Inferior parietal cortex (tissue), 1 donor: ENCODE measurements at regions not wholly inside any gene's neighbourhood (a gene's known extent, or its start where the extent isn't known, plus 50 kb on each side); places are given as distances from the start of the nearest gene placed in this dataset.
A peak's percentile ranks its signal among the peaks of the same experiment; 100 is the strongest.

Experiments
- DNase-seq: peaks from one replicate; pipeline ENCODE4 v3.0.0-alpha.2; 2016; ENCODE audit errors: extremely low spot score

DNA sequence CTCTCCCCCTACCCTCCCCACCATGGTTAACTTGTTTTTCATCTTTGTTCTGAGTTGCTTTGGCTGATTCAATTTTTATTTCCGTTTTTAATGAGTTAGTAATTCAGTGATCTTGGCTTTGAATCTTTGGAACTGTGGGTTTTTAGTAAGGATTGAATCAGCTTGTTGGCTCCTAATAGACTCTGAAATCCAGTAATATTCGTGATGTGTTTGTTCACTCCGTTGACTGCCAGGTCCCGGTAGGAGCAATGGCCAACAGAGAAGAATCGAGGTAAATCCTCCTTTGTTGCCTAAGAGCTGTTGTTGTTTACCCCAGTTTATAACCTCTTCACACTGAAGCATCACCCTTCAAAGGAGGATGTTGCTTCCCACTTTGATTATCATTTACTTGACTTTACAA is 92.7 kb downstream of the PCSK1 start:
- no peak for DNase-seq

DNA sequence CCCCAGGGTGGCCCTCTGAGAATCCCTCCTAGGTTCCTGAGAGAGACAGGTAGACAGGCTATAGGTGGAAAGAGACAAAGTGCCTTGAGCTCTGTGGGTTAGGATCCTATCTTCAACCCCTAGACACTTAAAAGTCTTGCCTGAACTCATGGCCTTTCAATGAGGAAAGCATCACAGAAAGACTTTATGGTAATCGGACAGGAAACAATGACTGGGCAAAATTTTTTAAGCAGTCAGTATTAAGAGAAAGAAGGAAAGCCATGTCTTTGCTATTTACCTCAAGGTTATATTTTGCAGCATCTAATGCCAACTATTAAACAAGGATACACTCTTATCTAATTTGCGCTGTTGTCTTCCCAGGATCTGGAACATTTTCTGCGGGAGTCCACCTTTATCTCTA is 93.2 kb downstream of the PCSK1 start:
- DNase-seq: no peak

DNA sequence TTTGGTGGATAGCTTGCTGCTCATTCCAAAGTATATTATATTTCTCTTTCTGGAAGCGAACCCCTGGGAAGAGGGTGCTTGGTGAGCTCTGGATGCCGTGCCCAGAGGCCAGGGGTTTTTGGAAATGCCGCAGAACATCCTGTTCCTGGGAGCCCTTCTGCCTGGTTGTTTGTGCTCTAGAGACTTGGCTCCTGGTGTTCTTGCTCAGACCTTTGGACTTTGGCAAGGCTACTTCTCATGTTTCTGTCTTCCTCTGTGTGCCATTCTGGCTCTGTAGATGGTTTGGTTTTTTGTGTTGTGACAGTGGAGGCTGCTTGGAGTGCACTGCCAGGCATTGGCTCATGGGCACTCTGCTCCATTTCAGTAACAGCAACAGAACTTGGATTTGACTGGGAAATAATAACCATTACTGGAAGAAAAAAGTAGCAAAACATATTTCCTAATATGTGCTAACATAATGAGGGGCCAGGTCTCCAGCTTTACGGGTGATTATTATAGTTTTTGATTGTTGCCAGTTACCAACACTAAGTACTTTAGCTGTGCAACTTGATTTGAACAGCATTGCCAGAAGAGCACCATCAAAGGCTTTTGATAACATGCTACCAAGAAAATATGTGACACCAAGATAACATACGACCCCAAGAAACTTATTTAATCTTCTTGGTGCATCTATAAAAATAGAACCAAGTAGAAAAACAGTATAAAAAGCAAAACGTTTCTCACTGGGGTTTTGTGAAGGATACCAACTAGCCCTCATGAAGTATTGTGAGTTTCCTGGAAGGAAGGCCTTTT is 94.2 kb downstream of the PCSK1 start:
- DNase-seq: no peak

GRCh38 chr5:96338091-96338490 is 95.0 kb downstream of the PCSK1 start:
- no peak for DNase-seq

DNA sequence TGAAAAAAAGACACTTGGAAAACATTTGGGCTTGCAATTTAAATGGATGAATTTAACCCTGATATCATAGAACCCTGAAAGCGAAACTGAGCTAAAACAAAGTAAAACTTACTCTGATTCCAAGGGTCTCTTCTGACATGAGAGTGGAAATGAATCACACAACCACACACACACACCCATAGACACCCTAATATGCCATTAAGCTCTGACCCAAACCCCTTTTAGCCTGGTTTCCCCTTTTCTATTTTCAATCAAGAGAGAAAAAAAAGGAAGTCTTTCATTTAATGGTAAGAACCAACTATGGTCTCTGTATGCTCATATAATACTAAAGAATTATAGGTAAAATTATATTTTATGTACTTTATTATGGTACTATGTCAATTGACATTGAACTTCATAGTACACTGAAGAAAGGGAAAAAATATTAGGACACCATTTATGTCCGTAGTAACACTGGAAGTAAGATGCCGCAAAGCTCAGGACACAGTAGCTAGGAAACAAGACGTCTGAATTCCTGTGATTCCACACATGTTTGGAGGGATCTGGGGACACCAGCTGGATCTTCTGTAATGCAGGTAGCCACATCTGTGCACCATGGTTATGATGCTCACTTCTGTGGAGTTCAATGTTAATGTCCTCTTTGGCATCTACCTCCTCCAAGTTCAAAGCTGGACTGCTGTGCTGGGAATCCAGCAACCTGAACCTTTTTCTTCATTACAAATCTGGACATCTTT is 95.8 kb downstream of the PCSK1 start:
- DNase-seq: no peak

DNA sequence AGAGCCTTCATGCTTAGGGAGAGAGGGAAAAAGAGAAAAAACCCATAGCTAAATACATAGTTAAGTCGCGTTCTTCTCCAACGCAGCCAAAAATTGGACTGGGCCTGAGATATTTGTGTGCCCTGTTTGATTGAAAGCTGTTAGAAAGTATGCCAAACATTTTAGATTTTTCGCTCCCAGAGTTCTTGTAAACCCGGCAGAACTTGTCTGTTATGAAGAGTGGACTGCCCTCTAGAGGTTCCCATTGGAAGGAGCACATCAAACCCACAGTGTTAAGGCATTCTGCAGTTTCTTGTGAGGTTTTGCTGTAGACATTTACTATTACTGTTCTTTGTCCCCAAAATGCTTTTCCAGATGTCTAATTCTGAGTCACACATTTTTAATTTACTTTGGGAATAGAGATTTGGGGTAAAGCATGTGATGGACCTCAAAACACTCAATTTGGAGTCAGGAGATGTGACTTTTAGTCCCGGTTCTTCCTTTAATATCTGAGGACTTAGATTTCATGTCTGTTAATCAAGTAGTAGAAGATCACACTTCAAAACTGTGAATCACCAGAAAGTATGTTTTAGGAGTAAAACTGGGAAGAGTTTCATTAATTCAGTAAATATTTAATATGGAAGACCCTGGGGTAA is 96.6 kb downstream of the PCSK1 start:
- peak; percentile 94 for DNase-seq

- no peak for DNase-seq
Measured at GRCh38 chr5:96335873-96336272, 97.2 kb downstream of the PCSK1 start.

DNA sequence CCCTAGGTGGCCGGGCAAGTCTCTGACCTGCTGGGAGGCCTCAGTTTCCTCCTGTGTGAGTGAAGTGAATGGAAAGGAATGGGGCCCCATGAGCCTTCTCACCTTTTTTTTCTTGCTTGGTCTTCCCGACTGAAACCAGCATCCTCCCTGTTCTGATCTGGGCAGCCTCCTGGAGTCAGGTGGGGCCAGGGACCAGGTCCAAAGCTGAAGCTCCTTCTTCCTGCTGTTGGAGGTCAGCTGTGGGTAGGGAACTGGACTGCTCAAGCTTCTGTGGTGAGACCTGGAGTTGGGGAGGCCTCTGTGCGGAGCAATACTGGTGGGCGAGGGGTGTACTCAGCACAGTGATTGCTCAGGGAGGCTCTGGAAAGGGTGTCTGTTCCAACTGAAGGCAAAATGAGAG is 99.7 kb downstream of the PCSK1 start:
- no peak for DNase-seq

DNA sequence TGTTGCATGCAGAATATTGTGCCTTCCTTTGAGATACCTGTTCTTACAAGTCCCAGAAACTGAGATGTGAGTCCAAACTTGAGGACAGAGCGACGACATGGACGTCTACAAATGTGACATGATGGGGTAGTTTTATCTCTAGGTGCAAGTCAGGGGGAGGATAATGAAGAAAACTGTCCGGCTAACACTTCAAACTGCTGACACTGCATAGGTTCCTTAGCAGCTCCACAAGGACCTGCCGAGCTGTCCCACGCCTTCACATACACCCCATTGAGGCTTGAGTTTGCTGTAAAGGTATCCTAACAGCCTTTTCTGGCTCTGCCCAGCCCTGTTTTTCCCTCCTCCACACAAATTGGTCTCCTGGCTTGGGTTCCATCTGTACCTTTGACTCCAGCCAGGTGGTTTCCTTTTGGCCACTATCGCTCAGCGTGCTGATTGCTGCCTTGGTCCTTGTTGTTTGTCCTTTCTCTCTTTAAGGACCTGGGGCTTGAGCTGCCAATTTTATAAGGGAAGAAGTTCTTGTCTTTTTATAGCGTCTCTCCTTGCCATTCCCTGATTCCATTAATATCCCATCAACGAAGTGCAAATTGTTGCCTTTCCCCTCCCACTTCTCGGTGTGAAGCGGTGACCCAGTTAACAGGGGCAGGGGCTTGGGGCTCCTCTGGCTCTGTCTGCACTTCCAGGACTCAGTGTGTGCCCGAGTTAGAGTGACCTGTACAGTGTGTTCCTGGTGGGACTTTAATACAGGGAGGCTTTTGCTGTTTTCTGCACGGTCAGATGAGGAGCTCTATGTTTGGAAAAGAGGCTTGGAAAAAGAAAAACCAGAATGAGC is 100.3 kb downstream of the PCSK1 start:
- DNase-seq: no peak

DNA sequence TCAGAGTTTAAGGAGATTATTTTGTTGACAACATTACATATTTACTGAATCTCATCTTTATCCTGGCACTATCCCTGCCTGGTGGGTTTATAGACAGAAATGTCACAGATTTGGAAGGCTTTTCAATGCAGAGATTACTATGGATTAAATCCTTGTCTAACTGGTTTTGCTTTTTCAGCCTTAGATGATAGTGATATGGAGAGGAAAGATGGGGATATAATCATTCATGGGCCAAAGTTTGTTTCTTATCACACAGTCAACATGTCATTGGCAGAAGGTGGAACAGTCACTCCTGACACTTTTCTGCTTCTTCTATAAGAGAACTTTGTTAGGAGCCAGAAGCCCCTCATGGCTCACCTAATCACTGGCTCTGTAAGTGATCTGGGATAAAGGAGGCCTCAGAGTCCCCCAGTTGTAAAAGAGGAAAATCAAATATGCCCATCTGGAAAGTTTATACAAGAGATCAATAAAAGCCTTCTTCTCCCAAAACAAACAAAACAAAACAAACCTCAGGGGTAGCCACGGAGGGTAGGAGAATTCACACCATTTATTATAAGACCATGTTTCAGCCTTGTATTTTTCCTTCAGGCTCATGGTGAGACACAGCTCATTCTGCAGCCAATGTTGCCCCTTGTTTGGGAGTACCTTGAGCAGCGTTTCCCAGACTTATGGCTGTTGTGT is 101.2 kb downstream of the PCSK1 start:
- DNase-seq: no peak

- DNase-seq: no peak
Measured at GRCh38 chr5:96331210-96331609, 101.8 kb downstream of the PCSK1 start.

- DNase-seq: no peak
Measured at GRCh38 chr5:96330530-96331140, 102.4 kb downstream of the PCSK1 start.

GRCh38 chr5:96329886-96330529 is 103.0 kb downstream of the PCSK1 start:
- no peak for DNase-seq

- DNase-seq: no peak
Measured at GRCh38 chr5:96329289-96329688, 103.8 kb downstream of the PCSK1 start.

DNA sequence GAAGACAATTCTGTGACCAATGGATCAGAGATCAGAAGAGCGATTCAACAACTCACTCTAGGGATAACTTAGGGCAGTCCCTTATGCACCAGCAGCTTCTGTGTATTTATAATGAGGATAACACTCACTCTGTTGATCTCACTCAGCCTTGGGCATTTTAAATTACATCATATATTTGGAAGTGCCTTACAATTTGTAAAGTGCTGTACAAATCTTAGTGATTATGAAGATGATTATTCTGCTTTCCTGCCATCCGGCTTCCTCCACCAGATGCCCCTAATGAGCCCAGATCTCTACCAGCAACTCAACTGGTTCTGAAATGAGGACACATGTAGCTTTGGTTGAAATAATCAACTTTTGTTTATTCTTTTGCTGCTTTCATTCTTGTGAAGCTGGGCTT is 105.3 kb downstream of the PCSK1 start:
- no peak for DNase-seq

GRCh38 chr5:96326902-96327301 is 106.1 kb downstream of the PCSK1 start:
- DNase-seq: no peak

- DNase-seq: no peak
Measured at GRCh38 chr5:96324708-96325107, 108.3 kb downstream of the PCSK1 start.

DNA sequence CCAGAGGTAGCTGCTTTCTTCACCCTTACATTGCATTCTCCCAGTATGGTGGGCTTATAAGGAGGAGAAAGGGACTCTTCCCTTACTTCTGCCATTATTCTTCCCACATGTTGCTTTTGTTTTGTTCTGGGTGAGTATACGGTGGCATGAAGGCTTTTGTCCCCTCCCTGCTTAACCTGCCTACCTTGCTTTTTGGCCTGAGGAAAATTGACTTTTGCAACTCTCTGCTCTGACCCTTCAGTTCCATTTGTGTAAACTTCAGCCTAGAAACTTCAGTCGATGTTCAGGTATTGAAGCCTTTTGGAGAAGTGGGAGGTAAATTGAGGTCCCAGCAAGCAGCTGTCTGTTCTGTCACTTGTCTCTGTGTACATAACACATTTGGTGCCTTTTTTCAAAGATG is 110.2 kb downstream of the PCSK1 start:
- DNase-seq: no peak

DNA sequence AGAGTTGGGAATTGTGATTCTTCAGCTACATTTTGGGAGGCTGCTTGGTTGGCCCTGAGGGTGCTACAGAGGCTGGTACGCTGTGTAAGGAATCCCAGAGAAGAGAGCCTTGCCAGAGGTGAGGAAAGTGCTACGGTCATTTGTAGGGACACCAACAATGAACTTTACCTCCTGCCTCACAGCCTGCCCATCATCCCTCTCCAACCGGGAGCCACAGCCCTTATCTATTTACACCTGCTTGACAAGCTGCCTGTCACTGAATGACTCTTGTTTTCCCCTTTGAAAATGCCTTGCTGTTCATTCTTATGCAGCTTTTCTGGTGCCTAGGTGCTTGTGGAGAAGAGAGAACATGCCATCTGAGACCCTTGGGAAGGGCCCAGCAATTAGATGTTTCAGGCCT is 110.8 kb downstream of the PCSK1 start:
- no peak for DNase-seq

GRCh38 chr5:96321345-96321744 is 111.7 kb downstream of the PCSK1 start:
- no peak for DNase-seq
